DND-41 (cell line): ENCODE measurements at regions not wholly inside any gene's neighbourhood (a gene's known extent, or its start where the extent isn't known, plus 50 kb on each side); places are given as distances from the start of the nearest gene placed in this dataset.

ENCODE experiments used
- EZH2 ChIP-seq: IDR thresholded peaks from 3 replicates; pipeline ENCODE4 v1.6.1; 2012; ENCODE audit warnings: borderline replicate concordance, low read depth, mild to moderate bottlenecking, moderate library complexity, low read length, inconsistent platforms; ENCODE audit not compliant: severe bottlenecking
- TF ChIP-seq, protein P1 (sequence below): IDR thresholded peaks from 2 replicates; pipeline ENCODE4 v1.5.1; 2012; ENCODE audit warnings: borderline replicate concordance, low read length, moderate library complexity, mild to moderate bottlenecking; ENCODE audit not compliant: poor library complexity, severe bottlenecking; ENCODE audit errors: extremely low read depth

DNA sequence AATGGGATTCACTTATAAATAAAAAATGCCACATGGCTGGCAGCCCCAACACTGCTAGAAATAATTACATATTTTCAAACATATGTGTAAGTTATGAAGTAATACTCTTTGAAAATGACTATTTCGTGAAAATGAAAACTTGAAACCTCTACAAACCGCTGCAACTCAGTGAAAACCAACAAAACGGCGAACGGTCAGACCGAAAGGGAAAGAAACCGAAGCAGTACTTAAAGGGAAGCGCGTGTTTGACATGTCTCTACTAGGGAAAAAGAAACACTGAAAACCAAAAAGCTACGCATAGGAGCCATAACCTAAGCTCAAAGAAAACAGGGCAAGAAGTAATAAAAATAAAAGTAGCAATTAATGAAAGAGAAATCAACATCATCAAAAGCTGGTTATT lies 121.0 kb upstream of the GGTLC1 start:
- TF ChIP-seq, protein P1, sequence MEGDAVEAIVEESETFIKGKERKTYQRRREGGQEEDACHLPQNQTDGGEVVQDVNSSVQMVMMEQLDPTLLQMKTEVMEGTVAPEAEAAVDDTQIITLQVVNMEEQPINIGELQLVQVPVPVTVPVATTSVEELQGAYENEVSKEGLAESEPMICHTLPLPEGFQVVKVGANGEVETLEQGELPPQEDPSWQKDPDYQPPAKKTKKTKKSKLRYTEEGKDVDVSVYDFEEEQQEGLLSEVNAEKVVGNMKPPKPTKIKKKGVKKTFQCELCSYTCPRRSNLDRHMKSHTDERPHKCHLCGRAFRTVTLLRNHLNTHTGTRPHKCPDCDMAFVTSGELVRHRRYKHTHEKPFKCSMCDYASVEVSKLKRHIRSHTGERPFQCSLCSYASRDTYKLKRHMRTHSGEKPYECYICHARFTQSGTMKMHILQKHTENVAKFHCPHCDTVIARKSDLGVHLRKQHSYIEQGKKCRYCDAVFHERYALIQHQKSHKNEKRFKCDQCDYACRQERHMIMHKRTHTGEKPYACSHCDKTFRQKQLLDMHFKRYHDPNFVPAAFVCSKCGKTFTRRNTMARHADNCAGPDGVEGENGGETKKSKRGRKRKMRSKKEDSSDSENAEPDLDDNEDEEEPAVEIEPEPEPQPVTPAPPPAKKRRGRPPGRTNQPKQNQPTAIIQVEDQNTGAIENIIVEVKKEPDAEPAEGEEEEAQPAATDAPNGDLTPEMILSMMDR = no peak
- TF ChIP-seq EZH2 = no peak
